ENCODE measurements at regions not wholly inside any gene's neighbourhood (a gene's known extent, or its start where the extent isn't known, plus 50 kb on each side); places are given as distances from the start of the nearest gene placed in this dataset.

DNA sequence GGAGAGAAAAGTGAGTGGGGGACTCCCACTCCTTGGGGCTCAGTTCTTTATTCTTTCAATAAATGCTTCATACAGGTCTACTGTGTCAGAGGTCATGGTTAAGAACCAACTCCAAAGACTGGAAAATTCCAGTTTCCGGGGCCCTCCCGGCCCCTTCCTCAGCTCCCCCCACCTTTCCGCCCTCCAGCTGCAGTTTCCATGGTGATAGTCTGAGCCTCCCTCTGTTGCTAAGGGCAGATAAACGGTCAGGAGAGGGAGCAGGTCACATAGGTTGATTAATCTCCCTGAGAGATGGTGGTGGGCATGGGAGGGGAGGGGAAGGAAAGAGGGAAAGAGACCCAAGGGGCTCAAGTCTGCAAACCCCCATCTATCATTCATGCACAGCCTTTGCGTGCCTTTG is 131.5 kb upstream of the USP29 start:
- no peak for DNase-seq (ENCODE audit: low read depth)
- H3K4me3 ChIP-seq (replicated peaks; ENCODE audit: low read depth, low read length) = no peak overlapping the region
- TF ChIP-seq, protein P1, sequence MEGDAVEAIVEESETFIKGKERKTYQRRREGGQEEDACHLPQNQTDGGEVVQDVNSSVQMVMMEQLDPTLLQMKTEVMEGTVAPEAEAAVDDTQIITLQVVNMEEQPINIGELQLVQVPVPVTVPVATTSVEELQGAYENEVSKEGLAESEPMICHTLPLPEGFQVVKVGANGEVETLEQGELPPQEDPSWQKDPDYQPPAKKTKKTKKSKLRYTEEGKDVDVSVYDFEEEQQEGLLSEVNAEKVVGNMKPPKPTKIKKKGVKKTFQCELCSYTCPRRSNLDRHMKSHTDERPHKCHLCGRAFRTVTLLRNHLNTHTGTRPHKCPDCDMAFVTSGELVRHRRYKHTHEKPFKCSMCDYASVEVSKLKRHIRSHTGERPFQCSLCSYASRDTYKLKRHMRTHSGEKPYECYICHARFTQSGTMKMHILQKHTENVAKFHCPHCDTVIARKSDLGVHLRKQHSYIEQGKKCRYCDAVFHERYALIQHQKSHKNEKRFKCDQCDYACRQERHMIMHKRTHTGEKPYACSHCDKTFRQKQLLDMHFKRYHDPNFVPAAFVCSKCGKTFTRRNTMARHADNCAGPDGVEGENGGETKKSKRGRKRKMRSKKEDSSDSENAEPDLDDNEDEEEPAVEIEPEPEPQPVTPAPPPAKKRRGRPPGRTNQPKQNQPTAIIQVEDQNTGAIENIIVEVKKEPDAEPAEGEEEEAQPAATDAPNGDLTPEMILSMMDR (IDR thresholded peaks at IDR 0.05; ENCODE audit: low read length, missing control alignments) = no peak

DNA sequence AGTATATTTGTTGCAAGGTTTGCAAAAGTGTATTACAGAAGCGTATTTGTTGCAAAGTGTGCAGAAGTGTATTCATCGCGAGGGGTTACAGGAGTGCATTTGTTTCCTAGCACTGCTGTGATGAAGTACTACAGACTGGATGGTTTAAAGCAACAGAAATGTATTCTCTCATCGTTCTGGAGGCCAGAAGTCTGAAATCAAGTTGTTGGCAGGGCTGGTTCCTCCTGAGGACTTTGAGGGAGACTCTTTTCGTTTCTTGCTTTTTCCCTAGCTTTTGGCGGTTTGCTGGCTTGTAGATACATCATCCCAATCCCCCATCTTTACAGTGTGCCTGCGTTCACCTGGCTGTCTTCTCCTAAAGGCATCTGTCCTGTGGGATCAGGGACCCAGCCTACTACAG is 127.9 kb upstream of the USP29 start:
- TF ChIP-seq, protein P1 (IDR thresholded peaks at IDR 0.05; ENCODE audit: low read length, missing control alignments) = no peak
- H3K4me3 ChIP-seq (replicated peaks; ENCODE audit: low read depth, low read length) = no peak overlapping the region

DNA sequence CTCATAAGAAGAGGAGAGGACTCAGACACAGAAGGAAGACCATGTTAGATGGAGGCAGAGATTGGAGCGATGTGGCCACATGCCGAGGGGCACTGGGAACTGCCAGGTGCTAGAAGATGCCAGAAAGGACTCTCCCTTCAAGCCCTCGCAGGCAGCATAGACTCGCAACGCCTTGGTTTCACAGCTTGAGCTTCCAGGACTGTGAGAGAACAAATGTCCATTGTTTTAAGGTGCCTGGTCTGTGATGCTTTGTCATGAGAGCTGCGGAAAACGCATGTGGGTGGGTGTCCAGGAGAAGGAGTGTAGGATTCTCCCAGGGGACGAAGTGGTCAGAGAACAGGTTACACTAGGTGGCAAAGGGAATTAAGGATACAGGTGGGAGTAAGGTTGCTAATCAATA is 125.9 kb upstream of the USP29 start:
- H3K4me3 ChIP-seq (replicated peaks; ENCODE audit: low read depth, low read length) = no peak overlapping the region
- DNase-seq (ENCODE audit: low read depth) = no peak
- TF ChIP-seq, protein P1 (IDR thresholded peaks at IDR 0.05; ENCODE audit: low read length, missing control alignments) = no peak

More for the DNA sequence above, 127.9 kb upstream of the USP29 start:
- DNase-seq (ENCODE audit: low read depth) = no peak

DNA sequence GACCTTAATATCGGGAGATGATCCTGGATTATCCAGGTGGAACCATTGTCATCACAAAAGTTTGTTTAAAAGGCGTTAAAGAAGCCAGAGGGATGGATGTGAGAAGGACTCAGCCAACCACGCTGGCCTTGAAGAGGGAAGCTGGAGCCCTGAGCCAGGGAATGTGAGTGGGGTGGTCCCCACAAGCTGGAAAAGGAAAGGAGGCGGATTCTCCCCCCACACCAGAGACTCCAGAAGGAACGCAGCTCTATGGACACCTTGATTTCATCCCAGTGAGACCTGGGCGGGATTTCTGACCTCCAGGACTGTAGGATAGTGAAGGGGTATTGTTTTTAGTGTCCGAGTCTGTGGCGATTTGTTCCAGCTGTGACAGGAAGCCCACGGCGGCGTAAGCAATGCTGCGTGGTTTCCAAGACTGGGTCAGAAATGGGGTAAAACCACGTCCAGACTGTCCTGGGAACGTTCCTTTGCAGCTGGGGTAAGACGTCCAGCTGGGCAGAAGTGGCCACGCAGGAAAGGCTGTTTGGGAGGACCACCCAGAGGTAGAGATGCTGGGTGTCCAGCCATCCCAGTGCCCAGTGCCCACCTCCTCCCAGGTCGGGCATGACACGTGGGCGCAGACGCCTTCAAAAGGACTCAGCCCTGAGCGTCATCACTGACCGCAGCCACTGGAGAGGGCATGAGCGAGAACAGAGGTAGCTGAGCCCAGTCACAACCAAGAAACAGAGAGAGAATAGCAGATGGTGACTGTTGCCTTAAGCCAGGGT is 125.4 kb upstream of the USP29 start:
- TF ChIP-seq, protein P1 (IDR thresholded peaks at IDR 0.05; ENCODE audit: low read length, missing control alignments) = no peak
- no peak for DNase-seq (ENCODE audit: low read depth)
- H3K4me3 ChIP-seq (replicated peaks; ENCODE audit: low read depth, low read length) = no peak overlapping the region

DNA sequence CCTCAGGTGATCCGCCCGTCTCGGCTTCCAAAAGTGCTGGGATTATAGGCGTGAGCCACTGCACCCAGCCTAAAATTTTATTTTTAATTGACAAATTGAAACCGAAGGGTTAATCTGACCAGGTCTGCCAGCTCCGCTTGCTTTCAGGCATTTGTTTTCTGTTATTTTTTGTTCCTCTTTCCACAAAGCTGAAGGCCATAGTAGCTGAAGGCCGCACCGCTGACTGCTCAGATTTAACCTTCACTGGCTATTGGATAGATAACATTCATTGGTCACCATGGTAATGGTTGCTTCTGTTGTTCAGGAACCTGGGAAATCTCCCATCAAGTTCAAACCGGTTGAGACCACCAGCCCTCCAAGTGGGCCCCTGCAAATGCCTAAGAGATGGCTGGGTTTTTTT is 124.5 kb upstream of the USP29 start:
- no peak overlapping the region for H3K4me3 ChIP-seq (replicated peaks; ENCODE audit: low read depth, low read length)
- TF ChIP-seq, protein P1 (IDR thresholded peaks at IDR 0.05; ENCODE audit: low read length, missing control alignments) = no peak
- no peak for DNase-seq (ENCODE audit: low read depth)

DNA sequence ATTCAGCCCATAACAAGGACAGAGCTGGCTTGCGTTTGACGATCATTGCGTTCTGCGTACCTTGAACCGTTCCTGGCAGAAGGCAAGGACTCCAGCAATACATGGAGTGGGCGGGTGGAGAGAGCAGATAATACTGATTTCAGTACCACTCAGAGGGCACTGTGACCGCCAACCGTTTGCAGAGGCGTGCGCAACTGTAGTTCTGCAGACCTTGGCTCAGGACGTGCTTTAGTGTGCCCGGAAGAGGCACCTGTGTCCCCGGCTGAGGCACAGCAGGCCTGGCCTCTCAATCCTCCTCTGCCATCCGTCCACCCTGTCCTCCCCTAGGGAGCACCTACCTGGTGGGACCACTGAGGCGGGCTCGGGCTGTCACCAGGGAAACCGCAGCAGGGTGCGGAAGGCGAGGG is 117.6 kb upstream of the USP29 start:
- no peak for DNase-seq (ENCODE audit: low read depth)
- TF ChIP-seq, protein P1 (IDR thresholded peaks at IDR 0.05; ENCODE audit: low read length, missing control alignments) = no peak
- H3K4me3 ChIP-seq (replicated peaks; ENCODE audit: low read depth, low read length) = no peak overlapping the region

DNA sequence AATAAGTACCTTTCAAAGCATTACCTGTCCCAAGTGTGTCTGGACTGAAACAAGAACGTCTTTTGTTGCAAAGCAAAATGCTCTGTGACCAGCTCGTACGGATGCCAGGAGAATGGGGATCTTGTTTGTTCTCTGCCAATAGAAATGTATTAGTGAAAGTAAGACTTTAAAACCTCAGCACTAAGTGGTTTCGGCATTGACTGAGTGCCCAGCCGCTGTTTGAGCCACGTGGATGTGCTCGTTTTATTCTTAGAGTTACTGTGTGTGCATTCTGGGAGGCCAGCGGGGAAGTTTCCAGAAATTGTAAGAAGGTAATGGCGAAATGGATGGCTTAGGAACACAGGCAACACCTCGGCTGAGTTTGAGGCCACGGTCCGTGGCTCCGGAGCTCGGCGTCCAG is 117.1 kb upstream of the USP29 start:
- H3K4me3 ChIP-seq (replicated peaks; ENCODE audit: low read depth, low read length) = no peak overlapping the region
- DNase-seq (ENCODE audit: low read depth) = no peak
- TF ChIP-seq, protein P1 (IDR thresholded peaks at IDR 0.05; ENCODE audit: low read length, missing control alignments) = no peak

Measured in fibroblast of pulmonary artery (primary cell).